ENCODE measurements at regions not wholly inside any gene's neighbourhood (a gene's known extent, or its start where the extent isn't known, plus 50 kb on each side); places are given as distances from the start of the nearest gene placed in this dataset.

GRCh38 chr1:208737161-208737560 is 493.0 kb upstream of the PLXNA2 start:
- TF ChIP-seq POLR2AphosphoS5 (IDR thresholded peaks at IDR 0.05) (no peak), CTCF (IDR thresholded peaks at IDR 0.05) (no peak), EP300 (IDR thresholded peaks at IDR 0.05) (no peak), POLR2A (IDR thresholded peaks at IDR 0.05) (no peak)
